HFFc6 (cell line): ENCODE measurements at regions not wholly inside any gene's neighbourhood (a gene's known extent, or its start where the extent isn't known, plus 50 kb on each side); places are given as distances from the start of the nearest gene placed in this dataset.

ENCODE experiments used
- DNase-seq: peaks from one replicate; pipeline ENCODE4 v3.0.0-alpha.2; 2018
- H3K27ac Mint-ChIP-seq: 2 replicates; pipeline ENCODE4 v1.8.0; 2020; ENCODE audit warnings: mild to moderate bottlenecking, mixed read lengths
- H3K27me3 Mint-ChIP-seq: 2 replicates; pipeline ENCODE4 v1.8.0; 2021; ENCODE audit warnings: mild to moderate bottlenecking, moderate library complexity, mixed read lengths; ENCODE audit not compliant: insufficient read depth
- H3K36me3 Mint-ChIP-seq: 2 replicates; pipeline ENCODE4 v1.8.0; 2021; ENCODE audit warnings: low read depth, mixed read lengths
- H3K4me1 Mint-ChIP-seq: 2 replicates; pipeline ENCODE4 v1.8.0; 2020; ENCODE audit warnings: low read depth, mixed read lengths
- H3K4me3 Mint-ChIP-seq: 2 replicates; pipeline ENCODE4 v1.8.0; 2020; ENCODE audit warnings: mild to moderate bottlenecking, moderate library complexity, mixed read lengths
- H3K9me3 Mint-ChIP-seq: 2 replicates; pipeline ENCODE4 v1.8.0; 2020; ENCODE audit warnings: mild to moderate bottlenecking, mixed read lengths
- TF ChIP-seq, protein P1 (sequence below): fragments of 200-600 bp; sonication (generic); IDR thresholded peaks from 2 replicates; pipeline ENCODE4 v1.5.0; 2021; ENCODE audit warnings: antibody characterized with exemption, mild to moderate bottlenecking

DNA sequence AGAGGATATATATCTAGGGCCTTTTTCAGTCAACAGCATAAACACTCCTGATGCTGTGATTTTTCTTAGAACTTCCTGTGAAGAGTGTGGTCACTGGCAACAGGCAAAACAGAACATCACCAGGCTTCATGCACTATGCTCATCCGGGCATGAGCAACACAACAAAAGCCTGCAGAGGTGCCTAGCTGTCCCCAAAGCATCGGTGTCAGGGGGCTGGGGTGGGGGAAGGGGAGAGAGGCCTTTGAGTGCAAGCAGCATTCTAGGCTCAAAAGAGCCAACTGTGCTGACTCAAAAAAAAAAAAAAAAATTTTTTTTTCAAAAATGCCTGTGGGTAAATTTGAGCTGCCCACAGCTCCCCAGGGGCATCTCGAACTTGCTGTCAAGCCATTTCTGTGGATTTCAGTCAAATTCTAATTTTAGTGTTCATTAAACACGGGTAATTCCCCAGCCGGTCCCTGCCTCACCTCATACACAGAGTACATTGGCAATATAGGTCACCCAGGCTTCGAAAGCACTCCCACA, 194.6 kb upstream of the DYNLRB2 start:
- H3K4me3 Mint-ChIP-seq = no peak overlapping the region
- H3K27ac Mint-ChIP-seq = no peak overlapping the region
- no peaks in the 10 kb centered on the region for H3K36me3 Mint-ChIP-seq
- no peaks in the 10 kb centered on the region for H3K4me1 Mint-ChIP-seq
- no peak for DNase-seq
- no peaks in the 10 kb centered on the region; the same call in none of the 2 replicates for H3K9me3 Mint-ChIP-seq
- H3K27me3 Mint-ChIP-seq = peaks cover 18% of the 10 kb centered on the region
- TF ChIP-seq, protein P1, sequence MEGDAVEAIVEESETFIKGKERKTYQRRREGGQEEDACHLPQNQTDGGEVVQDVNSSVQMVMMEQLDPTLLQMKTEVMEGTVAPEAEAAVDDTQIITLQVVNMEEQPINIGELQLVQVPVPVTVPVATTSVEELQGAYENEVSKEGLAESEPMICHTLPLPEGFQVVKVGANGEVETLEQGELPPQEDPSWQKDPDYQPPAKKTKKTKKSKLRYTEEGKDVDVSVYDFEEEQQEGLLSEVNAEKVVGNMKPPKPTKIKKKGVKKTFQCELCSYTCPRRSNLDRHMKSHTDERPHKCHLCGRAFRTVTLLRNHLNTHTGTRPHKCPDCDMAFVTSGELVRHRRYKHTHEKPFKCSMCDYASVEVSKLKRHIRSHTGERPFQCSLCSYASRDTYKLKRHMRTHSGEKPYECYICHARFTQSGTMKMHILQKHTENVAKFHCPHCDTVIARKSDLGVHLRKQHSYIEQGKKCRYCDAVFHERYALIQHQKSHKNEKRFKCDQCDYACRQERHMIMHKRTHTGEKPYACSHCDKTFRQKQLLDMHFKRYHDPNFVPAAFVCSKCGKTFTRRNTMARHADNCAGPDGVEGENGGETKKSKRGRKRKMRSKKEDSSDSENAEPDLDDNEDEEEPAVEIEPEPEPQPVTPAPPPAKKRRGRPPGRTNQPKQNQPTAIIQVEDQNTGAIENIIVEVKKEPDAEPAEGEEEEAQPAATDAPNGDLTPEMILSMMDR = no peak

DNA sequence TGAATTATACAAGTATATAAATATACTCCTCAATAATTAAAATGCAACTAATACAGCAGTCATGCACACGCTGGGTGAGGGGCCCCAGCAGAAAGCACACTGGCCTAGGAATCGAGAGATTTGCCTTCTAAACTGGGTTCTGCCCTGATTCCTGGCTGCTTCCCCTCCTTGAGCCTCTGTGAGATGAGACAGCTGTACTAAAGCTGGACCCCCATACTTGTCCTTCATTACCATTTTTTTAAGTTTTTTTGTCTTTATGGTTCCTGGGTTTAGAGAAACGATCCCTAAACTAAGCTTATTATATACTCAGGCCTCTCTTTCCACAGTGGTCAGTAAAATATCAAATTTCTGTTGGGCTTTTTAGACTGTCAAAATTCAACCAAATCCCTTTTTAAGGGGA, 195.1 kb upstream of the DYNLRB2 start:
- Mint-ChIP-seq H3K27me3 (peaks cover 19% of the 10 kb centered on the region), H3K4me1 (no peaks in the 10 kb centered on the region), H3K4me3 (no peak overlapping the region), H3K27ac (no peak overlapping the region), H3K36me3 (no peaks in the 10 kb centered on the region), H3K9me3 (no peaks in the 10 kb centered on the region; the same call in none of the 2 replicates)
- TF ChIP-seq, protein P1 = no peak
- no peak for DNase-seq

DNA sequence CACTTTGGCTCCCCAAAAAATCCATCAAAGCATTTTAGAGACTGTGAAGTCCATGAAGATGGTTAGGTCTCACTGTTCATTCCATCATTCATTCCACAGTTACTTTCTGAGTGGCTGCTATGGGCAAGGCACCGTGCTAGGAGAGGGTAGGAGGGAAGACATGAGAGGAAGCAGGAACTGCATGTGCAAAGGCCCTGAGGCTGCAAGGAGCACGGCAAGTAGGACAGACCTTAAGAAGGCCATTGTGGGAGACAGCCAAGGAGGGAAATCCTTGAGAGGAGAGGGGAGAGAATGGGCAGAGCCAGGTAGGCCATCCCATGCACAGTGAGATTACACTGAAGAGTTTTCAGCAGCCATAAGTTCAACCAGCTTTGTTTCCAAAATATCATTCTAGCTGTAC, 196.2 kb upstream of the DYNLRB2 start:
- Mint-ChIP-seq H3K9me3 (no peaks in the 10 kb centered on the region; the same call in none of the 2 replicates), H3K27me3 (peaks cover 19% of the 10 kb centered on the region)
- TF ChIP-seq, protein P1 = no peak

DNA sequence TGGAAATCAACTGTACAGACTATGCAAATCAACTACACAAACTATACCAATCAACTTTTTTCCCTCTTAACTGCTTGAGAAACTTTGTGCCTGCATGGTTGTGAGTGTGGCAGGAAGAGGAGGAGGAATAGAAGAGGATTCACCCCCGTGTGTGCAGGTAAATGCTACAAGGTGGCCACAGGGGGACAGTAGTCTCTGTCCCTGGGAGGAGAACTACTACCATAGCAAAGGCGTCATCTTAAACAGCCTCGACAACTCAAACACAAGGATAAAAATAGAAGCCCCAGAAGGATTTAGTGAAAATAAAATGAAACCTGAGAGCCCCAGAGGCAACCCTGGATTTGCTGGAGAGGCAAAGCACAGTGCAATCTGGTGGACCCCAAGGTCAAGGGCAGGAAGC, 199.5 kb upstream of the DYNLRB2 start:
- peaks cover 18% of the 10 kb centered on the region for H3K27me3 Mint-ChIP-seq
- H3K36me3 Mint-ChIP-seq = no peaks in the 10 kb centered on the region
- H3K27ac Mint-ChIP-seq = no peak overlapping the region
- no peaks in the 10 kb centered on the region; the same call in 1 of the 2 replicates for H3K9me3 Mint-ChIP-seq
- no peak overlapping the region for H3K4me3 Mint-ChIP-seq
- H3K4me1 Mint-ChIP-seq = no peaks in the 10 kb centered on the region
- no peak for DNase-seq
- TF ChIP-seq, protein P1 = no peak

More for the DNA sequence above, 196.2 kb upstream of the DYNLRB2 start:
- no peak for DNase-seq
- Mint-ChIP-seq H3K4me1 (no peaks in the 10 kb centered on the region), H3K36me3 (no peaks in the 10 kb centered on the region), H3K4me3 (no peak overlapping the region), H3K27ac (no peak overlapping the region)

DNA sequence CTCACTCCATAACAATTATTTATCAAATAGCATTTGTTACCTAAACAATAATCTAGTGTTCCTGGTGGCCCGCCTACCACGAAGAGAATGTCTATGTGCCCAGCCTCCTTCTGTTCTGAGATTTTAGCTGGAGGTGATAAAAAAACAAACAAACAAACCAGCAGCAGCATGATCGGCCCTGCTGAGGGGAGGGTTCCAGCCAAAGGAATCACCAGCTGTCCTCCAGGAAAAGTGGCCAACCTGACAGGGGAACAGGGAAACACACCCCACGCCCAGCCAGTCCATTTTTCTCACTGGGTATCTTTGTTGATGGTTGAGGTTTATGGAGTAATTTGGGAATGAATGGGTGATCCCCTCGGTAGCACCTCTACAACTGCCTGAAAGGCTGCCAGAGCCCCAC, 203.0 kb upstream of the DYNLRB2 start:
- Mint-ChIP-seq H3K4me3 (no peak overlapping the region), H3K4me1 (no peaks in the 10 kb centered on the region), H3K9me3 (no peaks in the 10 kb centered on the region), H3K27me3 (peaks cover 15% of the 10 kb centered on the region), H3K36me3 (no peaks in the 10 kb centered on the region), H3K27ac (no peak overlapping the region)
- no peak for DNase-seq
- TF ChIP-seq, protein P1 = no peak

DNA sequence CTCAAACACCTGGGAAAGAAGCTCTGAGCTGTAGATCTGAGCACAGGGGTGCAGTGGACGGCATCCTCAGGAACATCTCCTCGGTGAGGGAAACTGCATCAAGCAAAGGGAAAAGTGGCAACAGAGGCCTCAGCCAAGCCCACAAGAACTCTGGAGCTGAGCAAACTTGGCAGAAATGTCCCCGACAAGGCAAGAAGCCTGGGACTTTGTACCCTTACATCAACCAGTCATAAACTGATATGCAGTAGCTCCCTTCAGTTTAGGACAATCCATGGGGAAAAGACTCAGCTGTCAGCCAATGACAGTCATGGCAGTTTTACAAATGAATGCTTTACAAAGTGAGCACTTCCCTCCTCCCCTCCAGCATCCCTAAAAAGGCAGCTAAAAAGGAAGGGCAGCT, 210.0 kb upstream of the DYNLRB2 start:
- no peak for DNase-seq
- TF ChIP-seq, protein P1 = no peak
- no peaks in the 10 kb centered on the region for H3K4me1 Mint-ChIP-seq
- H3K9me3 Mint-ChIP-seq = no peaks in the 10 kb centered on the region
- H3K36me3 Mint-ChIP-seq = no peaks in the 10 kb centered on the region
- H3K27ac Mint-ChIP-seq = no peak overlapping the region
- H3K27me3 Mint-ChIP-seq = peaks cover 19% of the 10 kb centered on the region
- no peak overlapping the region for H3K4me3 Mint-ChIP-seq
